ENCODE measurements at regions not wholly inside any gene's neighbourhood (a gene's known extent, or its start where the extent isn't known, plus 50 kb on each side); places are given as distances from the start of the nearest gene placed in this dataset.

GRCh38 chr2:14363137-14363536 is 269.4 kb upstream of the LRATD1 start:
- no peak for TF ChIP-seq POLR2A (IDR thresholded peaks at IDR 0.05)
- no peak for TF ChIP-seq CTCF (IDR thresholded peaks at IDR 0.05)

All from heart left ventricle (tissue), 13 donors.